HG03575 (cell line): ENCODE measurements at regions not wholly inside any gene's neighbourhood (a gene's known extent, or its start where the extent isn't known, plus 50 kb on each side); places are given as distances from the start of the nearest gene placed in this dataset.

Source experiments
- ATAC-seq: cut with Tn5 transposase; IDR thresholded peaks from one replicate; pipeline ENCODE4 v1.9.1; 2021; ENCODE audit not compliant: unreplicated experiment, insufficient number of reproducible peaks, low FRiP score; ENCODE audit errors: extremely low read depth

GRCh38 chr6:87995461-87995860, 52.2 kb upstream of the SPACA1 start:
- no peak for ATAC-seq

- no peak for ATAC-seq
Observed at GRCh38 chr6:87993356-87993755, 54.3 kb upstream of the SPACA1 start.

- ATAC-seq: no peak
Observed at GRCh38 chr6:87990871-87991270, 56.8 kb upstream of the SPACA1 start.

GRCh38 chr6:87982134-87982533, 65.5 kb upstream of the SPACA1 start:
- no peak for ATAC-seq

- ATAC-seq: no peak
Observed at GRCh38 chr6:87979737-87980136, 67.9 kb upstream of the SPACA1 start.

GRCh38 chr6:87976616-87977015, 71.0 kb upstream of the SPACA1 start:
- no peak for ATAC-seq

- no peak for ATAC-seq
Observed at GRCh38 chr6:87975561-87975960, 72.1 kb upstream of the SPACA1 start.

GRCh38 chr6:87972279-87972678, 75.4 kb upstream of the SPACA1 start:
- no peak for ATAC-seq

GRCh38 chr6:87971605-87972262, 75.9 kb upstream of the SPACA1 start:
- ATAC-seq: no peak

GRCh38 chr6:87968435-87969278, 79.0 kb upstream of the SPACA1 start:
- no peak for ATAC-seq

- no peak for ATAC-seq
Observed at GRCh38 chr6:87965806-87966205, 81.8 kb upstream of the SPACA1 start.

GRCh38 chr6:87959083-87959482, 88.6 kb upstream of the SPACA1 start:
- ATAC-seq: no peak

- ATAC-seq: no peak
Observed at GRCh38 chr6:87951751-87952150, 95.9 kb upstream of the SPACA1 start.

GRCh38 chr6:87950614-87951013, 97.0 kb upstream of the SPACA1 start:
- no peak for ATAC-seq

- ATAC-seq: no peak
Observed at GRCh38 chr6:87949194-87949593, 98.4 kb upstream of the SPACA1 start.

- ATAC-seq: no peak
Observed at GRCh38 chr6:87946669-87947068, 101.0 kb upstream of the SPACA1 start.

- no peak for ATAC-seq
Observed at GRCh38 chr6:87945966-87946365, 101.7 kb upstream of the SPACA1 start.

GRCh38 chr6:87945181-87945580, 102.5 kb upstream of the SPACA1 start:
- no peak for ATAC-seq

- no peak for ATAC-seq
Observed at GRCh38 chr6:87944541-87944954, 103.1 kb upstream of the SPACA1 start.

- ATAC-seq: no peak
Observed at GRCh38 chr6:87943191-87943590, 104.5 kb upstream of the SPACA1 start.
